ENCODE measurements at regions not wholly inside any gene's neighbourhood (a gene's known extent, or its start where the extent isn't known, plus 50 kb on each side); places are given as distances from the start of the nearest gene placed in this dataset.

GRCh38 chr18:51878724-51879123 is 461.3 kb upstream of the DCC start:
- no peak for TF ChIP-seq RAD21 (IDR thresholded peaks at IDR 0.05; ENCODE audit: insufficient read depth, low read depth, low read length)
- TF ChIP-seq REST (IDR thresholded peaks at IDR 0.05; ENCODE audit: low read depth, low read length): no peak
- no peak for TF ChIP-seq STAT1 (conservative IDR thresholded peaks at IDR 0.05)
- no peak for TF ChIP-seq USF1 (IDR thresholded peaks at IDR 0.05; ENCODE audit: borderline replicate concordance, extremely low read length, insufficient read depth, low read depth, low read length)
- TF ChIP-seq SMAD1 (IDR thresholded peaks at IDR 0.05; ENCODE audit: low read depth, partially characterized antibody): no peak
- TF ChIP-seq, protein P1, sequence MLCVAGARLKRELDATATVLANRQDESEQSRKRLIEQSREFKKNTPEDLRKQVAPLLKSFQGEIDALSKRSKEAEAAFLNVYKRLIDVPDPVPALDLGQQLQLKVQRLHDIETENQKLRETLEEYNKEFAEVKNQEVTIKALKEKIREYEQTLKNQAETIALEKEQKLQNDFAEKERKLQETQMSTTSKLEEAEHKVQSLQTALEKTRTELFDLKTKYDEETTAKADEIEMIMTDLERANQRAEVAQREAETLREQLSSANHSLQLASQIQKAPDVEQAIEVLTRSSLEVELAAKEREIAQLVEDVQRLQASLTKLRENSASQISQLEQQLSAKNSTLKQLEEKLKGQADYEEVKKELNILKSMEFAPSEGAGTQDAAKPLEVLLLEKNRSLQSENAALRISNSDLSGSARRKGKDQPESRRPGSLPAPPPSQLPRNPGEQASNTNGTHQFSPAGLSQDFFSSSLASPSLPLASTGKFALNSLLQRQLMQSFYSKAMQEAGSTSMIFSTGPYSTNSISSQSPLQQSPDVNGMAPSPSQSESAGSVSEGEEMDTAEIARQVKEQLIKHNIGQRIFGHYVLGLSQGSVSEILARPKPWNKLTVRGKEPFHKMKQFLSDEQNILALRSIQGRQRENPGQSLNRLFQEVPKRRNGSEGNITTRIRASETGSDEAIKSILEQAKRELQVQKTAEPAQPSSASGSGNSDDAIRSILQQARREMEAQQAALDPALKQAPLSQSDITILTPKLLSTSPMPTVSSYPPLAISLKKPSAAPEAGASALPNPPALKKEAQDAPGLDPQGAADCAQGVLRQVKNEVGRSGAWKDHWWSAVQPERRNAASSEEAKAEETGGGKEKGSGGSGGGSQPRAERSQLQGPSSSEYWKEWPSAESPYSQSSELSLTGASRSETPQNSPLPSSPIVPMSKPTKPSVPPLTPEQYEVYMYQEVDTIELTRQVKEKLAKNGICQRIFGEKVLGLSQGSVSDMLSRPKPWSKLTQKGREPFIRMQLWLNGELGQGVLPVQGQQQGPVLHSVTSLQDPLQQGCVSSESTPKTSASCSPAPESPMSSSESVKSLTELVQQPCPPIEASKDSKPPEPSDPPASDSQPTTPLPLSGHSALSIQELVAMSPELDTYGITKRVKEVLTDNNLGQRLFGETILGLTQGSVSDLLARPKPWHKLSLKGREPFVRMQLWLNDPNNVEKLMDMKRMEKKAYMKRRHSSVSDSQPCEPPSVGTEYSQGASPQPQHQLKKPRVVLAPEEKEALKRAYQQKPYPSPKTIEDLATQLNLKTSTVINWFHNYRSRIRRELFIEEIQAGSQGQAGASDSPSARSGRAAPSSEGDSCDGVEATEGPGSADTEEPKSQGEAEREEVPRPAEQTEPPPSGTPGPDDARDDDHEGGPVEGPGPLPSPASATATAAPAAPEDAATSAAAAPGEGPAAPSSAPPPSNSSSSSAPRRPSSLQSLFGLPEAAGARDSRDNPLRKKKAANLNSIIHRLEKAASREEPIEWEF (IDR thresholded peaks at IDR 0.05; ENCODE audit: insufficient replicate concordance, low read depth, low read length): no peak
- TF ChIP-seq, protein P2, sequence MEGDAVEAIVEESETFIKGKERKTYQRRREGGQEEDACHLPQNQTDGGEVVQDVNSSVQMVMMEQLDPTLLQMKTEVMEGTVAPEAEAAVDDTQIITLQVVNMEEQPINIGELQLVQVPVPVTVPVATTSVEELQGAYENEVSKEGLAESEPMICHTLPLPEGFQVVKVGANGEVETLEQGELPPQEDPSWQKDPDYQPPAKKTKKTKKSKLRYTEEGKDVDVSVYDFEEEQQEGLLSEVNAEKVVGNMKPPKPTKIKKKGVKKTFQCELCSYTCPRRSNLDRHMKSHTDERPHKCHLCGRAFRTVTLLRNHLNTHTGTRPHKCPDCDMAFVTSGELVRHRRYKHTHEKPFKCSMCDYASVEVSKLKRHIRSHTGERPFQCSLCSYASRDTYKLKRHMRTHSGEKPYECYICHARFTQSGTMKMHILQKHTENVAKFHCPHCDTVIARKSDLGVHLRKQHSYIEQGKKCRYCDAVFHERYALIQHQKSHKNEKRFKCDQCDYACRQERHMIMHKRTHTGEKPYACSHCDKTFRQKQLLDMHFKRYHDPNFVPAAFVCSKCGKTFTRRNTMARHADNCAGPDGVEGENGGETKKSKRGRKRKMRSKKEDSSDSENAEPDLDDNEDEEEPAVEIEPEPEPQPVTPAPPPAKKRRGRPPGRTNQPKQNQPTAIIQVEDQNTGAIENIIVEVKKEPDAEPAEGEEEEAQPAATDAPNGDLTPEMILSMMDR (IDR thresholded peaks at IDR 0.05 in 2 of 3, conservative IDR thresholded peaks at IDR 0.05 in 1 of 3; ENCODE audit: control insufficient read depth in 2 of 3, extremely low read depth in 1 of 3, insufficient read depth in 1 of 3, low read depth in 3 of 3, low read length in 3 of 3): no peak
- no peak for TF ChIP-seq EP300 (IDR thresholded peaks at IDR 0.05; ENCODE audit: borderline replicate concordance in 1 of 2, control insufficient read depth in 1 of 2, low read depth in 2 of 2, low read length in 2 of 2)
- no peak for TF ChIP-seq ZNF274 (IDR thresholded peaks at IDR 0.05; ENCODE audit: insufficient read depth, insufficient read length)
- no peak for TF ChIP-seq ATF3 (IDR thresholded peaks at IDR 0.05; ENCODE audit: borderline replicate concordance, extremely low read depth, low read depth, low read length)

All from GM12878 (cell line).